ENCODE measurements at regions not wholly inside any gene's neighbourhood (a gene's known extent, or its start where the extent isn't known, plus 50 kb on each side); places are given as distances from the start of the nearest gene placed in this dataset.

GRCh38 chr12:107462428-107463332, 222.9 kb upstream of the PWP1 start:
- no peak for TF ChIP-seq CTCF (IDR thresholded peaks at IDR 0.05; ENCODE audit: insufficient read depth, low read length, poor library complexity, severe bottlenecking)
- no peak for TF ChIP-seq EZH2phosphoT487 (conservative IDR thresholded peaks at IDR 0.05; ENCODE audit: low read length)

Data from SU-DHL-6 (cell line).